GM04503 (cell line): ENCODE measurements at regions not wholly inside any gene's neighbourhood (a gene's known extent, or its start where the extent isn't known, plus 50 kb on each side); places are given as distances from the start of the nearest gene placed in this dataset.

Experiments
- DNase-seq: peaks from one replicate; pipeline ENCODE4 v3.0.0-alpha.2; 2012; ENCODE audit warnings: low read depth

GRCh38 chr5:128667152-128667551, 129.1 kb upstream of the FBN2 start:
- DNase-seq = no peak

DNA sequence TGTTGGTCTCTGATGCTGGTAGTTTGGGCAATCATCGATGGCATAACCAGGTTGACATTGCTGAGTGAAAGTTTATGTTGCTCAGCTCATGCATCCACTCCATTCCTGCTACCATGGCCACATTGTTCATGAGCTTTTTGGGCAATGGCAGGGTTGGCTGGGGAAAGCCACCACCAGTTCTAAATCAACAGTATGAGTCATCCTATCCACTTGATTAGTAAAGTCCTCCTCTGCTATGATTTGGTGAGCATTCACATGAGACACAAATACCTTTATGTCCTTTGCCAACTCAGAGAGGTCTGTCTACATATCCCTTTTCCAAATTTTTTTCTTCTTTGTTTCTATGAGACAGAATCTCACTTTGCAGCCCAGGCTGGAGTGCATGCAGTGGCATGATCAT, 129.7 kb upstream of the FBN2 start:
- DNase-seq = no peak

GRCh38 chr5:128668921-128669320, 130.9 kb upstream of the FBN2 start:
- DNase-seq = no peak

DNA sequence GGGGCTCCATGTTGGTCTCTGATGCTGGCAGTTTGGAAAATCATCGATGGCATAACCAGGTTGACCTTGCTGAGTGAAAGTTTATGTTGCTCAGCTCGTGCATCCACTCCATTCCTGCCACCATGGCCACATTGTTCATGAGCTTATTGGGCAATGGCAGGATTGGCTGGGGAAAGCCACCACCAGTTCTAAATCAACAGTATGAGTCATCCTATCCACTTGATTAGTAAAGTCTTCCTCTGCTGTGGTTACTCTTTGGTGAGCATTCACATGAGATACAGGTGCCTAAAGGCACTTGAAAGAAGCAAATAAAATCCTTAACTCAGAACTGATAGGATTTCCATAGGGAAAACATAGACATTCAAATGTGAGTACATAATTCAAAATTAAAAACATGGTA, 131.8 kb upstream of the FBN2 start:
- no peak for DNase-seq

DNA sequence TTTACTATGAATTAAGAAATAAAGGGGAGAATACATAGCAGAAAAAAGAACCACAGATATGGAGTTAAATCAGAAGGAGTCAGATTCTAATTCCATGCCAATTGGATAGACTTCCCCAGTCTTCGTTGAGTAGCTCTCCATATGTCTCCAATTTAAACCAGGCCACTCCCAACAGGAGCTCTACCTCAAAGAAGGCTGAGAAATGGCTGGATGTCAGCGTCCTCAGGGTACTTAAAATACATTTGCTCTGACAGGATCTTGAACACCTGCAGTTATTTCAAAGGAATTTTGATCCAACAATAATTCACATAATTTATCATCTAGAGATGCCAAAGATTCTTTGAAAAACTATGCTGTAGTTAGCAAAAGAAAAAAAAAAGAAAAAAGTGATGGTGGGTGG, 133.9 kb upstream of the FBN2 start:
- no peak for DNase-seq

GRCh38 chr5:128673000-128673399, 135.0 kb upstream of the FBN2 start:
- no peak for DNase-seq

DNA sequence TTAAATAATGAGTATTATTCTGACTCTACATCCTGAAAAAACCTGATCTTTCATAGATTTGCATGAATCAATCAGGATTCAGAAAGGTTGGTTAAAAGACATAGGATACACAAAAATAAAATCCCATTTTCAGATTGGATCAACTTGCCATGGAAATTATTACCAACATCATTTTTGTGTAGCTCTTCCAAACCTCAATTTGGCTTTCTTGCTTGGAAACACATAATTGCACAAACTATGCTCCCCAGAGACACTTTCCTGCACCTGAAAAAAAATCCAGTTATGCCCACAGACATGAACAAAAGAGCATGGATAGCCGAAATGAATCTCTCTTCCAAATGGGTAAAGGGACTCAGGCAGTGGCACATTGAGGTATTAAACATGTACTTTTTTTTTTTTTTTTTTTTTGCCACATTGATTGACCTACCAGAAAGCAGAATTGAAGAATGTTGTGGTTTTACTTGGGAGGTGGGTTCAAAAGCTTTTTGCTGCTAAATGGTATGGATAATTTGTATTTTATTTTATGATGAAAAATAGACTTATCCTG, 135.4 kb upstream of the FBN2 start:
- no peak for DNase-seq

GRCh38 chr5:128673970-128674369, 135.9 kb upstream of the FBN2 start:
- no peak for DNase-seq

DNA sequence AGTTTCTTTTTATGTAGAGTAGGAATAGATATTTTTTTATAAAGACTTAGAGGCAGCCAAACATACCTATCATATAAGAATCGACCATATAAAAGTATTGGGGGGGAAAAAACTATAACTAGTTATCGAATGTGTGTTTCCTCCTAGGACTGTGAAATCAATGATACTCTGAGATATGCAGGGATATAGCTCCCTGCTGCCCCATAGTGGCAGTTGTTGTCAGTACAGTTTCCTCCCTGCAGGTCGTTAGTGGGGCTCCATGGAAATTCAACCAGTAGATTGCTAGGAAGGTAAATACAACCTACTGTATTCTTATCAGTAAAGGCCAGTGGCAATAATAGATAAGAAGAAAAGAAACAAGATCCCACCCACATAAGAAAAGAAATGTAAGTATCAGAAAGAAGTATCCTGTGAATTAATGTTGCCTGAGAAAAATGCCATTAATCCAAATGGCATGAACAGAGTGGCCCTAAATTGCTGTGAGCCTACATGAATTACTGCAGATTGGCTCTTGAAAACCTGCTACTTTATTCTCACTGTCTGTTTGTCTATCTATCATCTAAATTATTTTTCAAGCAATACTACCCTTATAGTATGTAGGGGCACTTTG, 136.9 kb upstream of the FBN2 start:
- DNase-seq = no peak

DNA sequence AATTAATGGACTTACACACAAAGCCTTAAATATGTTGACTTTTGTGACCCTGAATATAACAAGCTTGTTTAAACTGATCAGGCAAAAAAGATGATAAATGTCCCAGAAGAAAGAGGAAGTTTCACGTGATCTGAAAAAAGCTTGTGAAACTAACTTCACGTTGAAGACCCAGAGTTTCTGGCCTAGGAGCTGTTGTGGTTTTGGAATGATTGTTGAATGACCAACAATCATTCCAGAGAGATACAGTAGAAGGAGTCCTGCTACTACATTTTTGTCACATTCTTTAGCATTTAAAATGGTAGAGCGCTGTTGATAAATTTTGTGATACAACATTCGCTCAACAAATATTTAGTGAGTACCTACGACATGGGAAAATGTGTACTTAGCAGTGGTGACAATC, 143.1 kb upstream of the FBN2 start:
- DNase-seq = no peak

DNA sequence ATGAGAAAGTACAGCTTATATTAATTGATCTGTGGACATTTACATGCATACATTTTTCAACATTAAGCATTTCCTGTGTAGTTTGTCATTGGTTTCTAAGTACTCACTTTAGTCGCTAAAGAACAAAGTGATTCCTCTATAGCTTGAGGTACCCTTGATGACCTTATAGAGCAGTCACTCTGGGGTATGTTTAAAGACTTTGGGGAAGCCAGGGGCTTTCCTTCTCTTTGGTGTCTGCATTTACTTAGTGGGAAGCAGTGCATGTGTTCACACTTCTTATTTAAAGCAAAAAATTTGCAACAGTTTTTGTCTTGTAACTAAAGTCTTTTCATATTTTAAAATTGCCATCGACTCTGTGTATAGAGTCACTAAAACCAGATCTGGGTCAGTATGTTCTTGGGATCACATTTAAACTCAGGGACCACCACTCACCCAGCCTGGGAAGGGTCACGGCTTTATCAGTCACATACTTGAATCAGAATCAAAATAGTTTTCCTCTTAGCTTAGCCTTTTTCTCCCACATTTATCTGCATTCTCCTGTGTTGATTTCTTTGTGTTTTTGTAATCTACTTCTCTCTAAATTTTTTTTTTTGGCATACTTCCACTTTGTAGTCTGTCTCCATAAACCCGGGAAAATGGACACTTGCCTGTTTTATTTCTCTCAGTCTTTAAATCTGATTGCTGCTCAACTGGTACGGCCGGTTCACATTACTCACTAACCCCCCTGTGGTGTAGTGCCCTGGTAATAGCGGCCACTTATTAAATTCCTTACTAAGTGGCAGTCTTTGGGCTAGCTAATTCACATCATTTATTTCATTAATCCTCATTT, 143.9 kb upstream of the FBN2 start:
- no peak for DNase-seq

- DNase-seq = no peak
Observed at GRCh38 chr5:128682669-128683068, 144.6 kb upstream of the FBN2 start.

DNA sequence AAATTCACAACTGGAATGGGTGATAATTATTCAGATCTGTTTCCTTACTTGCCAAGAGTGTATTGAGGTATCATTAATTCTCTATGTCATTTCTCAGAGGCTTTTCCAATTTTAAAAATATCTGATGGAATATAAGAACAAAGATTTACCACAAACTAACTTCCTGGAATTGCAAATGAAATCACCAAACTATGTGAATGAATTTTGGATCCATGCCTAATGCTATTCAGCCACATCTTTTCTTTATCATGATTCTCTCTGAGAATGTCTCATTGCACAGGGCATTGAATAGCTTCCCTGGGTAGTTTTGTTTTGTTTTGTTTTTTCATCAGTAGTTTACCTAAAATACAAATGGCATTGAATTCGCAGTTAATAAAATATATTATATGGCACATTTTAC, 146.9 kb upstream of the FBN2 start:
- DNase-seq = no peak

DNA sequence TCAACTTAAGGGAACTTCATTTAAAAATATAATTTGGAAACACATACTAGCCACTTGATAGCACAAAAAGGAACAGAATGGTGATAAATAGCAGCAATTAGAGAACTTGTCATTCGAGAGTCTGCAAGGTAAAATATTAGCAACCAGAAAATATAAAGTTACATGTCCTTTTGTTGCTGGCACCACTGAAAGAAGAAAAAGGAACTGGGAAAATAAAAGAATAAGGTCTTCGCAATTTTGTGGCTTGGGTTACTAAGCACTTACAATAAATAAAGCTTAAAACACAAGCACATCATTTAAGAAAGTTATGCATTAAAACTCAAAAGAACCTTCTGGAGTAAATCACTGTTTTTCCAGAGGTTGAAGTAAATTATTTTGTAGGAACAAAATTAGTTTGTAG, 149.9 kb upstream of the FBN2 start:
- DNase-seq = no peak

DNA sequence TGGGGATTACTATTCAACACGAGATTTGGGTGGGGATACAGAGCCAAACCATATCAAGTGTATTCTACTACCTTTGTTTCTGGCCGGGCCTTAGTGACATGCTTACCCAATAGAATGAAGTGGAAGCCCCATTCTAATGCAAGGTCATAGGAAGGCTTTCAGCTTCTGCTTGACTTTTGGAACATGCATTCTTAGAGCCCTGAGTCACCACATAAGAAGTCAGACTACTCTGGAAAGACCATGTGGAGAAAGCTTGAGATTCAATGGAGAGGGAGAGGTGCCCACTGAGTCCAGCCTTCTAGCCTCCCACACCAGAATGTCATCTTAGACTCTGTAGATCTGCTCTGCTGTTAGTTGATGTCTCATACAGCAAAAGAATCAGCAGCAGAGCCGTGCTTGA, 155.7 kb upstream of the FBN2 start:
- DNase-seq = no peak

GRCh38 chr5:128695791-128696530, 157.9 kb upstream of the FBN2 start:
- no peak for DNase-seq

- DNase-seq = no peak
Observed at GRCh38 chr5:128701301-128701700, 163.3 kb upstream of the FBN2 start.

- no peak for DNase-seq
Observed at GRCh38 chr5:128703322-128703721, 165.3 kb upstream of the FBN2 start.

GRCh38 chr5:128706269-128706668, 168.2 kb upstream of the FBN2 start:
- DNase-seq = no peak

GRCh38 chr5:128708841-128709240, 170.8 kb upstream of the FBN2 start:
- no peak for DNase-seq

- DNase-seq = no peak
Observed at GRCh38 chr5:128711216-128711615, 173.2 kb upstream of the FBN2 start.

DNA sequence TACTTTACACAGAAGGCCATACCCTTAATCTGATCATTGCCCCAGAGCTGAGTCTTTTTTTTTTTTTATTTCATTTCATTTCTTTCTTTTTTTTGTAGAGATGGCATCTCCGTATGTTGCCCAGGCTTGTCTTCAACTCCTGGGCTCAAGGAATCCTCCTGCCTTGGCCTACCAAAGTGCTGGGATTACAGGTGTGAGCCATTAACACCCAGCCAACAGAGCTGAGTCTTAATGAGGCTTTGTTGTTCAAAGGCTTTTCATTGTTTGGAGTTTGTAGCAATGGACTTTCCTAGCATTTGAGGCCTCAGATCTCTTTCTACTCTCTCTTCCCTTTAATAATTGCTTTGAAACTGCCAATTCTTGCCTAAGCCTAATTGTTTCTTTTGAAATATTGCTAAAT, 176.5 kb upstream of the FBN2 start:
- no peak for DNase-seq

- no peak for DNase-seq
Observed at GRCh38 chr5:128722551-128722950, 184.5 kb upstream of the FBN2 start.
